ENCODE measurements at regions not wholly inside any gene's neighbourhood (a gene's known extent, or its start where the extent isn't known, plus 50 kb on each side); places are given as distances from the start of the nearest gene placed in this dataset.

GRCh38 chr5:13063088-13063487 is 881.4 kb downstream of the DNAH5 start:
- no peak for TF ChIP-seq CTCF (conservative IDR thresholded peaks at IDR 0.05 in 1 of 2, IDR thresholded peaks at IDR 0.05 in 1 of 2; ENCODE audit: low read depth in 1 of 2, low read length in 2 of 2)
- no peak for TF ChIP-seq EZH2 (IDR thresholded peaks at IDR 0.05; ENCODE audit: low read length, missing control alignments)

GRCh38 chr5:13045897-13046551 is 898.5 kb downstream of the DNAH5 start:
- H3K27me3 ChIP-seq (ENCODE audit: control insufficient read depth, insufficient read depth, low read length) = no peaks in the 10 kb centered on the region
- no peaks in the 10 kb centered on the region for H3K36me3 ChIP-seq (ENCODE audit: control insufficient read depth, insufficient read depth, low read length)

More at GRCh38 chr5:13063088-13063487, 881.4 kb downstream of the DNAH5 start:
- no peak for DNase-seq (ENCODE audit: low read depth in 2 of 2)
- H3K9me3 ChIP-seq (ENCODE audit: control insufficient read depth, insufficient read depth, low read depth, low read length) = no peaks in the 10 kb centered on the region
- H2AFZ ChIP-seq (ENCODE audit: low read length) = no peak overlapping the region
- H3K4me3 ChIP-seq (replicated peaks in 1 of 4; ENCODE audit: control extremely low read depth in 1 of 4, insufficient read depth in 1 of 4, low read depth in 3 of 4, low read length in 4 of 4) = no peak overlapping the region
- H3K9ac ChIP-seq (ENCODE audit: insufficient read depth, low read length) = no peak overlapping the region
- H3K36me3 ChIP-seq (ENCODE audit: control insufficient read depth, insufficient read depth, low read length) = no peaks in the 10 kb centered on the region
- no peaks in the 10 kb centered on the region for H3K4me1 ChIP-seq (ENCODE audit: control insufficient read depth, extremely low read depth, insufficient read depth, low read length)
- H3K27ac ChIP-seq (ENCODE audit: insufficient read depth, low read length) = no peak overlapping the region
- H3K4me2 ChIP-seq (ENCODE audit: extremely low read depth, insufficient read depth, low read length) = no peak overlapping the region
- no peaks in the 10 kb centered on the region for H4K20me1 ChIP-seq (ENCODE audit: control insufficient read depth, extremely low read depth, insufficient read depth, low read length)
- H3K79me2 ChIP-seq (ENCODE audit: control insufficient read depth, insufficient read depth, low read length) = no peaks in the 10 kb centered on the region
- H3K27me3 ChIP-seq (ENCODE audit: control insufficient read depth, insufficient read depth, low read length) = no peaks in the 10 kb centered on the region

GRCh38 chr5:13034061-13034460 is 910.4 kb downstream of the DNAH5 start:
- TF ChIP-seq CTCF (conservative IDR thresholded peaks at IDR 0.05 in 1 of 2, IDR thresholded peaks at IDR 0.05 in 1 of 2; ENCODE audit: low read depth in 1 of 2, low read length in 2 of 2) = no peak
- TF ChIP-seq EZH2 (IDR thresholded peaks at IDR 0.05; ENCODE audit: low read length, missing control alignments) = no peak
- no peaks in the 10 kb centered on the region for H3K27me3 ChIP-seq (ENCODE audit: control insufficient read depth, insufficient read depth, low read length)
- H3K4me3 ChIP-seq (replicated peaks in 1 of 4; ENCODE audit: control extremely low read depth in 1 of 4, insufficient read depth in 1 of 4, low read depth in 3 of 4, low read length in 4 of 4) = no peak overlapping the region
- no peak overlapping the region for H2AFZ ChIP-seq (ENCODE audit: low read length)
- no peak overlapping the region for H3K9ac ChIP-seq (ENCODE audit: insufficient read depth, low read length)
- no peak overlapping the region for H3K4me2 ChIP-seq (ENCODE audit: extremely low read depth, insufficient read depth, low read length)
- no peaks in the 10 kb centered on the region for H3K9me3 ChIP-seq (ENCODE audit: control insufficient read depth, insufficient read depth, low read depth, low read length)
- no peak overlapping the region for H3K27ac ChIP-seq (ENCODE audit: insufficient read depth, low read length)
- H4K20me1 ChIP-seq (ENCODE audit: control insufficient read depth, extremely low read depth, insufficient read depth, low read length) = no peaks in the 10 kb centered on the region
- no peaks in the 10 kb centered on the region for H3K4me1 ChIP-seq (ENCODE audit: control insufficient read depth, extremely low read depth, insufficient read depth, low read length)
- H3K36me3 ChIP-seq (ENCODE audit: control insufficient read depth, insufficient read depth, low read length) = no peaks in the 10 kb centered on the region
- peak in 1 of 2 donors; percentile 25 for DNase-seq (ENCODE audit: low read depth in 2 of 2)
- no peaks in the 10 kb centered on the region for H3K79me2 ChIP-seq (ENCODE audit: control insufficient read depth, insufficient read depth, low read length)

More at GRCh38 chr5:13045897-13046551, 898.5 kb downstream of the DNAH5 start:
- no peak for DNase-seq (ENCODE audit: low read depth in 2 of 2)
- Histone ChIP-seq H3K27ac (ENCODE audit: insufficient read depth, low read length) (no peak overlapping the region), H2AFZ (ENCODE audit: low read length) (no peak overlapping the region), H3K79me2 (ENCODE audit: control insufficient read depth, insufficient read depth, low read length) (no peaks in the 10 kb centered on the region), H4K20me1 (ENCODE audit: control insufficient read depth, extremely low read depth, insufficient read depth, low read length) (no peaks in the 10 kb centered on the region), H3K9ac (ENCODE audit: insufficient read depth, low read length) (no peak overlapping the region), H3K4me3 (replicated peaks in 1 of 4; ENCODE audit: control extremely low read depth in 1 of 4, insufficient read depth in 1 of 4, low read depth in 3 of 4, low read length in 4 of 4) (no peak overlapping the region), H3K4me2 (ENCODE audit: extremely low read depth, insufficient read depth, low read length) (no peak overlapping the region), H3K4me1 (ENCODE audit: control insufficient read depth, extremely low read depth, insufficient read depth, low read length) (no peaks in the 10 kb centered on the region), H3K9me3 (ENCODE audit: control insufficient read depth, insufficient read depth, low read depth, low read length) (no peaks in the 10 kb centered on the region)
- no peak for TF ChIP-seq EZH2 (IDR thresholded peaks at IDR 0.05; ENCODE audit: low read length, missing control alignments)
- no peak for TF ChIP-seq CTCF (conservative IDR thresholded peaks at IDR 0.05 in 1 of 2, IDR thresholded peaks at IDR 0.05 in 1 of 2; ENCODE audit: low read depth in 1 of 2, low read length in 2 of 2)

Measured in fibroblast of lung (primary cell).